AG04450 (cell line): ENCODE measurements at regions not wholly inside any gene's neighbourhood (a gene's known extent, or its start where the extent isn't known, plus 50 kb on each side); places are given as distances from the start of the nearest gene placed in this dataset.

Experiments
- CTCF ChIA-PET: fragments of 300-600, 350-600 bp; formaldehyde crosslinking; extraction: SDS; loops from one replicate; lab custom pipeline; 2022; ENCODE audit warnings: antibody characterized with exemption, inconsistent platforms; lab: Charles Lee
- POLR2A ChIA-PET: fragments of 350-600 bp; formaldehyde crosslinking; extraction: SDS; loops from one replicate; lab custom pipeline; 2021; ENCODE audit warnings: antibody characterized with exemption, inconsistent platforms; lab: Yijun Ruan, JAX
- DNase-seq: peaks from one replicate; pipeline ENCODE4 v3.0.0-alpha.2; 2011; ENCODE audit warnings: low read depth, low spot score
- H3K27ac ChIP-seq: one replicate; pipeline ENCODE4 v1.5.1; 2012; ENCODE audit warnings: low read depth, low read length, control low read depth
- H3K27me3 ChIP-seq: one replicate; pipeline ENCODE4 v1.6.0; 2012; ENCODE audit warnings: low read length; ENCODE audit not compliant: control insufficient read depth, insufficient read depth
- H3K4me3 ChIP-seq: 2 replicates; pipeline ENCODE4 v1.5.1; 2011; ENCODE audit warnings: mild to moderate bottlenecking, low read depth, low read length, control low read depth
- H3K9me3 ChIP-seq: 2 replicates; pipeline ENCODE4 v1.5.1; 2012; ENCODE audit warnings: low read length; ENCODE audit not compliant: control insufficient read depth, insufficient read depth
- CTCF ChIP-seq: IDR thresholded peaks from 2 replicates; pipeline ENCODE4 v1.5.1; 2011; ENCODE audit warnings: low read depth, low read length, control low read depth, inconsistent platforms

GRCh38 chr21:16911166-16911607 is 601.7 kb upstream of the CXADR start:
- Histone ChIP-seq H3K4me3 (no peak overlapping the region), H3K9me3 (no peaks in the 10 kb centered on the region), H3K27ac (no peak overlapping the region), H3K27me3 (no peaks in the 10 kb centered on the region)
- ChIA-PET CTCF (no interaction called here), POLR2A (no interaction called here)
- no peak for DNase-seq
- TF ChIP-seq CTCF, result no peak

GRCh38 chr21:16912075-16912474 is 600.8 kb upstream of the CXADR start:
- no peak overlapping the region for H3K27ac ChIP-seq
- DNase-seq, result no peak
- POLR2A ChIA-PET, result no interaction called here
- no peak for TF ChIP-seq CTCF
- no peak overlapping the region for H3K4me3 ChIP-seq
- no peaks in the 10 kb centered on the region for H3K27me3 ChIP-seq
- H3K9me3 ChIP-seq, result no peaks in the 10 kb centered on the region
- CTCF ChIA-PET, result no interaction called here

- POLR2A ChIA-PET, result no interaction called here
Observed at GRCh38 chr21:16913010-16913409, 599.8 kb upstream of the CXADR start.

GRCh38 chr21:16928439-16928838 is 584.4 kb upstream of the CXADR start:
- no peaks in the 10 kb centered on the region for H3K9me3 ChIP-seq
- no peak for DNase-seq
- CTCF ChIA-PET, result no interaction called here
- no peaks in the 10 kb centered on the region for H3K27me3 ChIP-seq
- POLR2A ChIA-PET, result no interaction called here
- TF ChIP-seq CTCF, result no peak
- H3K27ac ChIP-seq, result no peak overlapping the region
- no peak overlapping the region for H3K4me3 ChIP-seq

More at GRCh38 chr21:16913010-16913409, 599.8 kb upstream of the CXADR start:
- CTCF ChIA-PET, result no interaction called here
- no peak overlapping the region for H3K27ac ChIP-seq
- no peak overlapping the region for H3K4me3 ChIP-seq
- no peak for TF ChIP-seq CTCF
- H3K9me3 ChIP-seq, result no peaks in the 10 kb centered on the region
- no peak for DNase-seq
- H3K27me3 ChIP-seq, result no peaks in the 10 kb centered on the region

- Histone ChIP-seq H3K27me3 (no peaks in the 10 kb centered on the region), H3K27ac (no peak overlapping the region), H3K9me3 (no peaks in the 10 kb centered on the region), H3K4me3 (no peak overlapping the region)
- POLR2A ChIA-PET, result no interaction called here
- CTCF ChIA-PET, result no interaction called here
- no peak for DNase-seq
- TF ChIP-seq CTCF, result no peak
Observed at GRCh38 chr21:16932314-16932713, 580.5 kb upstream of the CXADR start.
